Tibial nerve (tissue), 4 donors: ENCODE measurements at regions not wholly inside any gene's neighbourhood (a gene's known extent, or its start where the extent isn't known, plus 50 kb on each side); places are given as distances from the start of the nearest gene placed in this dataset.

Source experiments
- DNase-seq, 2 donors: peaks; one replicate each; pipeline ENCODE4 v3.0.0-alpha.2; 2019; ENCODE audit warnings: low spot score in 2 of 2
- H3K27ac ChIP-seq, 4 donors: fragments of 200-600 bp; sonication (generic) in 3 of 4; one replicate each; pipeline ENCODE4 v1.5.1; 2017 to 2019; ENCODE audit warnings: mild to moderate bottlenecking in 1 of 4
- H3K27me3 ChIP-seq, 2 donors: fragments of 200-600 bp; sonication (generic) in 1 of 2; one replicate each; pipeline versions ENCODE4 v1.5.1 to v1.6.0; 2017 to 2019
- H3K36me3 ChIP-seq, 3 donors: fragments of 200-600 bp; sonication (generic); one replicate each; pipeline ENCODE4 v1.5.1; 2018 to 2019
- H3K4me1 ChIP-seq, 4 donors: fragments of 200-600 bp; sonication (generic) in 3 of 4; one replicate each; pipeline ENCODE4 v1.5.1; 2017 to 2019
- H3K4me3 ChIP-seq, 4 donors: fragments of 200-600 bp; sonication (generic) in 3 of 4; one replicate each; pipeline ENCODE4 v1.5.1; 2017 to 2019; ENCODE audit warnings: mild to moderate bottlenecking in 1 of 4, moderate library complexity in 1 of 4
- H3K9me3 ChIP-seq, 4 donors: fragments of 200-600 bp; sonication (generic) in 3 of 4; one replicate each; pipeline ENCODE4 v1.5.1; 2017 to 2019
- CTCF ChIP-seq, 5 experiments: fragments of 200-600 bp in 3 of 5; fragments of 450-650 bp in 2 of 5; sonication (generic) in 3 of 5; IDR thresholded peaks; one replicate each; pipeline ENCODE4 v1.5.1; 2016 to 2019; ENCODE audit warnings: antibody characterized with exemption in 5 of 5, mild to moderate bottlenecking in 3 of 5, moderate library complexity in 2 of 5
- EP300 ChIP-seq, 2 donors: sonication (generic); formaldehyde crosslinking; IDR thresholded peaks; one replicate each; pipeline ENCODE4 v1.6.1; 2017; ENCODE audit warnings: antibody characterized with exemption in 2 of 2, mild to moderate bottlenecking in 1 of 2
- POLR2A ChIP-seq, 2 donors: fragments of 450-650 bp; IDR thresholded peaks; one replicate each; pipeline ENCODE4 v1.6.1; 2017; ENCODE audit warnings: antibody characterized with exemption in 2 of 2, mild to moderate bottlenecking in 2 of 2, moderate library complexity in 2 of 2
- WGBS, 2 donors: methylation state at CpG; one replicate each; pipeline ENCODE4 v1.1.5; 2018; 5-methylcytosine and 5-hydroxymethylcytosine counted together

GRCh38 chr2:59181347-59181746 is 940.2 kb upstream of the FANCL start:
- Histone ChIP-seq H3K27me3 (no peaks in the 10 kb centered on the region), H3K4me1 (peaks cover 0 to 7% (median 0%) of the 10 kb centered on the region in 4 donors), H3K4me3 (no peak overlapping the region), H3K36me3 (no peaks in the 10 kb centered on the region), H3K27ac (no peak overlapping the region), H3K9me3 (no peaks in the 10 kb centered on the region)
- TF ChIP-seq POLR2A (IDR thresholded peaks at IDR 0.05): no peak
- no peak for TF ChIP-seq CTCF (IDR thresholded peaks at IDR 0.05)
- no peak for TF ChIP-seq EP300 (IDR thresholded peaks at IDR 0.05)
- DNase-seq: no peak
- 56 to 64% methylated on average over 2 of the region's 2 CpGs for WGBS, 2 donors

GRCh38 chr2:59180621-59181020 is 939.5 kb upstream of the FANCL start:
- TF ChIP-seq EP300 (IDR thresholded peaks at IDR 0.05) (no peak), CTCF (IDR thresholded peaks at IDR 0.05) (no peak), POLR2A (IDR thresholded peaks at IDR 0.05) (no peak)
- H3K27me3 ChIP-seq: no peaks in the 10 kb centered on the region

GRCh38 chr2:59180111-59180510 is 939.0 kb upstream of the FANCL start:
- Histone ChIP-seq H3K27ac (no peak overlapping the region), H3K4me1 (peaks cover 0 to 7% (median 0%) of the 10 kb centered on the region in 4 donors), H3K27me3 (no peaks in the 10 kb centered on the region), H3K9me3 (no peaks in the 10 kb centered on the region), H3K36me3 (no peaks in the 10 kb centered on the region), H3K4me3 (no peak overlapping the region)
- no peak for TF ChIP-seq CTCF (IDR thresholded peaks at IDR 0.05)
- TF ChIP-seq POLR2A (IDR thresholded peaks at IDR 0.05): no peak
- no peak for TF ChIP-seq EP300 (IDR thresholded peaks at IDR 0.05)
- no peak for DNase-seq
- 88 to 90% methylated on average over 6 of the region's 6 CpGs for WGBS, 2 donors

More at GRCh38 chr2:59180621-59181020, 939.5 kb upstream of the FANCL start:
- Histone ChIP-seq H3K27ac (no peak overlapping the region), H3K36me3 (no peaks in the 10 kb centered on the region), H3K9me3 (no peaks in the 10 kb centered on the region), H3K4me1 (peaks cover 0 to 7% (median 0%) of the 10 kb centered on the region in 4 donors), H3K4me3 (no peak overlapping the region)
- no peak for DNase-seq
- 58 to 60% methylated on average over 2 of the region's 2 CpGs for WGBS, 2 donors

GRCh38 chr2:59177748-59178147 is 936.6 kb upstream of the FANCL start:
- 73 to 81% methylated on average over 2 of the region's 2 CpGs for WGBS, 2 donors

GRCh38 chr2:59176737-59177136 is 935.6 kb upstream of the FANCL start:
- Histone ChIP-seq H3K36me3 (no peaks in the 10 kb centered on the region), H3K27ac (no peak overlapping the region), H3K27me3 (no peaks in the 10 kb centered on the region), H3K9me3 (no peaks in the 10 kb centered on the region), H3K4me1 (no peaks in the 10 kb centered on the region), H3K4me3 (no peak overlapping the region)
- no peak for TF ChIP-seq EP300 (IDR thresholded peaks at IDR 0.05)
- TF ChIP-seq POLR2A (IDR thresholded peaks at IDR 0.05): no peak
- TF ChIP-seq CTCF (IDR thresholded peaks at IDR 0.05): no peak
- DNase-seq: no peak

More at GRCh38 chr2:59177748-59178147, 936.6 kb upstream of the FANCL start:
- H3K4me1 ChIP-seq: no peaks in the 10 kb centered on the region
- H3K36me3 ChIP-seq: no peaks in the 10 kb centered on the region
- H3K27me3 ChIP-seq: no peaks in the 10 kb centered on the region
- TF ChIP-seq CTCF (IDR thresholded peaks at IDR 0.05) (no peak), EP300 (IDR thresholded peaks at IDR 0.05) (no peak), POLR2A (IDR thresholded peaks at IDR 0.05) (no peak)
- H3K9me3 ChIP-seq: no peaks in the 10 kb centered on the region
- no peak overlapping the region for H3K4me3 ChIP-seq
- DNase-seq: no peak
- H3K27ac ChIP-seq: no peak overlapping the region
